Heart right ventricle (tissue), 16 donors: ENCODE measurements at regions not wholly inside any gene's neighbourhood (a gene's known extent, or its start where the extent isn't known, plus 50 kb on each side); places are given as distances from the start of the nearest gene placed in this dataset.

Experiments
- ATAC-seq, 8 donors: fragments of 200-7000 bp; cut with Tn5 transposase; one replicate each; pipeline ENCODE4 v1.9.1; 2020; ENCODE audit warnings: mild to moderate bottlenecking in 8 of 8, moderate library complexity in 8 of 8, moderate number of reproducible peaks in 1 of 8
- DNase-seq, 2 donors: peaks; one replicate each; pipeline ENCODE4 v3.0.0-alpha.2; 2020
- H3K27ac ChIP-seq, 10 donors: fragments of 200-600 bp; sonication (generic) in 2 of 10; one replicate each; pipeline versions ENCODE4 v1.5.0 to v1.8.0; 2020 to 2022; ENCODE audit warnings: mild to moderate bottlenecking in 3 of 10
- H3K27me3 ChIP-seq, 7 donors: fragments of 200-600 bp; one replicate each; pipeline ENCODE4 v1.8.0; 2021 to 2022; ENCODE audit warnings: mild to moderate bottlenecking in 2 of 7
- H3K36me3 ChIP-seq, 9 donors: fragments of 200-600 bp; sonication (generic) in 1 of 9; one replicate each; pipeline versions ENCODE4 v1.5.0 to v1.8.0; 2020 to 2022; ENCODE audit warnings: mild to moderate bottlenecking in 2 of 9
- H3K4me1 ChIP-seq, 9 donors: fragments of 200-600 bp; sonication (generic) in 1 of 9; one replicate each; pipeline versions ENCODE4 v1.5.0 to v1.8.0; 2020 to 2022; ENCODE audit warnings: mild to moderate bottlenecking in 4 of 9
- H3K4me3 ChIP-seq, 10 donors: fragments of 200-600 bp; sonication (generic) in 2 of 10; one replicate each; pipeline versions ENCODE4 v1.5.0 to v1.8.0; 2020 to 2022; ENCODE audit warnings: mild to moderate bottlenecking in 7 of 10, moderate library complexity in 2 of 10
- H3K9me3 ChIP-seq, 11 donors: fragments of 200-600 bp in 10 of 11; sonication (generic) in 2 of 11; one replicate each; pipeline versions ENCODE4 v1.5.0 to v1.8.0; 2013 to 2022; ENCODE audit warnings: mild to moderate bottlenecking in 2 of 11, control low read depth in 1 of 11, moderate library complexity in 1 of 11
- CTCF ChIP-seq, 9 donors: fragments of 200-600 bp; sonication (generic) in 2 of 9; IDR thresholded peaks; one replicate each; pipeline versions ENCODE4 v1.5.0 to v1.8.0; 2021 to 2022; ENCODE audit warnings: antibody characterized with exemption in 9 of 9, mild to moderate bottlenecking in 5 of 9, moderate library complexity in 1 of 9
- WGBS, 2 donors: extraction: QIAGEN DNeasy Blood & Tissue Kit; methylation state at CpG; one replicate each; pipeline ENCODE4 v1.1.7; 2013; ENCODE audit warnings: inconsistent platforms in 1 of 2; 5-methylcytosine and 5-hydroxymethylcytosine counted together
- intact Hi-C, 10 donors: fragments of 100-400 bp; cut with DNase I; formaldehyde crosslinking; loops; one replicate each; pipeline versions ENCODE4 v1.11.1 to v1.14.2; 2022
- donor health status: Arrhythmogenic right ventricular cardiomyopathy.
- donor health status: ischemic (EF 13 %, LVEDD 7.1; RV severe dilation, severe dysfunction).
- donor health status: healthy with polysubstance abuse.
- donor health status: DM: no; HTN: yes; CAD: no.
- donor health status: DM: no; HTN: no; CAD: no.
- donor health status: ischemic (EF 25% LVEDD 6.9; RV normal size, moderate dysfunction).
- donor health status: ischemic (EF 25% LVEDD 5.7; RV mildly dilated, moderate dysfunction).
- donor health status: healthy.
- donor health status: DM: yes; HTN: yes; CAD: no.
- donor health status: Ischemic cardiomyopathy.
- donor health status: ischemic (EF 35%, LVEDD 5.7; RV mildly dilated, moderate dysfunction).
- donor health status: nonischemic (EF 11% LVEDD 7.7; RV severe dilation, severe dysfunction).
- donor health status: DM: yes; HTN: yes; CAD: no.
- donor health status: PGD.
- donor health status: ischemic (EF 29% LVEDD 5.4; RV normal size, mild dysfunction).
- donor health status: nonischemic (EF 23%, LVEDD 6.1; RV moderate dilation, normal function).

- intact Hi-C loops, result no loop called here
- Histone ChIP-seq H3K4me1 (no peaks in the 10 kb centered on the region), H3K4me3 (no peak overlapping the region), H3K27me3 (no peaks in the 10 kb centered on the region), H3K36me3 (no peaks in the 10 kb centered on the region), H3K27ac (no peak overlapping the region), H3K9me3 (peaks cover 0 to 17% (median 0%) of the 10 kb centered on the region in 11 donors)
- no peak for TF ChIP-seq CTCF (IDR thresholded peaks at IDR 0.05)
- DNase-seq (no peak), ATAC-seq (no peak)
- 79 to 81% methylated on average over 1 of the region's 1 CpG for WGBS, 2 donors
These were observed 175.8 kb downstream of the TYW3 start for GRCh38 chr1:74908797-74909196.

DNA sequence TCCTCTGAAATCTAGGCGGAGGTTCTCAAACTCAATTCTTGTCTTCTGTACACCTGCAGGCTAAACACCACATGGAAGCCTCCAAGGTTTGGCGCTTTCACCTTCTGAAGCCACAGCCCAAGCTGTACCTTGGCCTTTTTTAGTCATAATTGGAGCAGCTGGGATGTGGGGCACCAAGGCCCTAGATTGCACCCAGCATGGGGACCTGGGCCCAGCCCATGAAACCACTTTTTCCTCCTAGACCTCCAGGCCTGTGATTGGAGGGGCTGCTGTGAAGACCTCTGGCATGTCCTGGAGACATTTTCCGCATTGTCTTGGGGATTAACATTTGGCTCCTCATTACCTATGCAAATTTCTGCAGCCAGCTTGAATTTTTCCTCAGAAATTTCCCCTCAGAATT lies 181.0 kb downstream of the TYW3 start:
- Histone ChIP-seq H3K4me1 (no peaks in the 10 kb centered on the region), H3K27me3 (no peaks in the 10 kb centered on the region), H3K4me3 (no peak overlapping the region), H3K36me3 (no peaks in the 10 kb centered on the region), H3K9me3 (peaks cover 0 to 46% (median 0%) of the 10 kb centered on the region in 11 donors), H3K27ac (no peak overlapping the region)
- DNase-seq, result no peak
- no peak for TF ChIP-seq CTCF (IDR thresholded peaks at IDR 0.05)
- WGBS, 2 donors, result 68 to 73% methylated on average over 3 of the region's 3 CpGs
- intact Hi-C loops, result no loop called here
- ATAC-seq, result no peak

DNA sequence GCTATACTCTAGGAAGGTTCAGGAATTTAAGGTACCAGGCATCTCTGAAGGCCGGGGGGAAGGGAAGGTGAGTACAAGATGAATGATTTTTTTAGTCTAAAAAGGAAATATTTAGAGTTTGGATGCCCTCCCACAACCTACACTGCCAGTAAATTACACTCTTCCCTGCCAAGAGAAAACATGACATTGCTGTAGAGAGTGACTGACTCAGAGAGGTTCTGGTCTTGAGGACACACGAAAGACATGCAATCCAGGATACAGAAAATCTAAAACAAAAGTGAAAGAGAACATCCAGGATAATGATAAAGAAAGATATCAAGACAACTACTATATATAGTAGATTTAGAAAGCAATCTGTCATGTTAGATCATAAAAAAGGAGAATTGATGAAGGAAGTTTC lies 200.5 kb downstream of the TYW3 start:
- H3K4me1 ChIP-seq, result no peaks in the 10 kb centered on the region
- peaks cover 0 to 19% (median 0%) of the 10 kb centered on the region in 11 donors for H3K9me3 ChIP-seq
- H3K4me3 ChIP-seq, result no peak overlapping the region
- WGBS, 2 donors, result 60 to 65% methylated on average over 2 of the region's 2 CpGs
- no peaks in the 10 kb centered on the region for H3K27me3 ChIP-seq
- TF ChIP-seq CTCF (IDR thresholded peaks at IDR 0.05), result no peak
- no peak overlapping the region for H3K27ac ChIP-seq
- ATAC-seq (no peak), DNase-seq (no peak)
- H3K36me3 ChIP-seq, result no peaks in the 10 kb centered on the region
- intact Hi-C loops, result no loop called here

DNA sequence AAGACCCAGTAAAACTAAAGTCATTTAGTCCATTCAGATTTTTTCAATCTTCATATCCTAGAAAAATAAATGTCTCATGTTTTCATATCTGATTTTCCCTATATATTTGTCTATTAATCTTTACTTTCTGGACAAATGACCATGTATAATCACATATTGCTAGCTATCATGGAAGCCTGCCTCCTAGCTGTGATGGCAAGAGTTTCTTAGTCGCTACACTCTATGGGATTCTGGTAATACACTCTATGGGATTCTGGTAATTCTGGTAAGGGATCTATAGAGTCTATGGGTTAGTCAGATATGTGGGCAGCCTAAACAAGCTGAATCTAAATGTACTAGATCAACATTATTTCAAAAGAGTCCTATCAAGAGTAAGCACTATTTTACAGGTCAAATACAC lies 198.7 kb upstream of the LHX8 start:
- no peak overlapping the region for H3K27ac ChIP-seq
- no peak for DNase-seq
- intact Hi-C loops, result no loop called here
- H3K36me3 ChIP-seq, result no peaks in the 10 kb centered on the region
- WGBS, 2 donors, result 84 to 97% methylated on average over 1 of the region's 1 CpG
- no peak for TF ChIP-seq CTCF (IDR thresholded peaks at IDR 0.05)
- no peak for ATAC-seq
- no peaks in the 10 kb centered on the region for H3K27me3 ChIP-seq
- no peaks in the 10 kb centered on the region for H3K4me1 ChIP-seq
- H3K9me3 ChIP-seq, result peaks cover 0 to 7% (median 0%) of the 10 kb centered on the region in 11 donors
- H3K4me3 ChIP-seq, result no peak overlapping the region

GRCh38 chr1:74937176-74937575 lies 197.0 kb upstream of the LHX8 start:
- no peak overlapping the region for H3K27ac ChIP-seq
- ATAC-seq, result no peak
- DNase-seq, result no peak
- 0 to 6% methylated on average over 1 of the region's 1 CpG for whole genome bisulfite sequencing, 2 donors
- H3K4me3 ChIP-seq, result no peak overlapping the region
- TF ChIP-seq CTCF (IDR thresholded peaks at IDR 0.05), result no peak
- no peaks in the 10 kb centered on the region for H3K27me3 ChIP-seq
- H3K4me1 ChIP-seq, result no peaks in the 10 kb centered on the region
- peaks cover 0 to 9% (median 2%) of the 10 kb centered on the region in 11 donors for H3K9me3 ChIP-seq
- no peaks in the 10 kb centered on the region for H3K36me3 ChIP-seq
- intact Hi-C loops, result no loop called here
